KMS-11 (cell line): ENCODE measurements at regions not wholly inside any gene's neighbourhood (a gene's known extent, or its start where the extent isn't known, plus 50 kb on each side); places are given as distances from the start of the nearest gene placed in this dataset.

Source experiments
- H2AFZ ChIP-seq: fragments of 200-600 bp; sonication (generic); 2 replicates; pipeline ENCODE4 v1.6.1; 2016; ENCODE audit warnings: antibody characterized with exemption, mixed run types, low read depth
- H3K27ac ChIP-seq: fragments of 200-600 bp; sonication (generic); 2 replicates; pipeline ENCODE4 v1.6.1; 2016; ENCODE audit warnings: mild to moderate bottlenecking, mixed run types
- H3K27me3 ChIP-seq: fragments of 200-600 bp; sonication (generic); 2 replicates; pipeline ENCODE4 v1.6.1; 2017; ENCODE audit warnings: mild to moderate bottlenecking, low read depth, mixed run types, moderate library complexity; ENCODE audit not compliant: insufficient read depth
- H3K36me3 ChIP-seq: fragments of 200-600 bp; sonication (generic); 2 replicates; pipeline ENCODE4 v1.6.1; 2017; ENCODE audit warnings: mild to moderate bottlenecking, mixed run types; ENCODE audit not compliant: insufficient read depth
- H3K4me1 ChIP-seq: fragments of 200-600 bp; sonication (generic); 2 replicates; pipeline ENCODE4 v1.6.1; 2016; ENCODE audit warnings: mild to moderate bottlenecking, low read depth, mixed run types; ENCODE audit not compliant: poor library complexity, severe bottlenecking
- H3K4me2 ChIP-seq: fragments of 200-600 bp; sonication (generic); 2 replicates; pipeline ENCODE4 v1.7.0; 2016; ENCODE audit warnings: mild to moderate bottlenecking, mixed run types
- H3K4me3 ChIP-seq: fragments of 200-600 bp; sonication (generic); IDR thresholded peaks from 2 replicates; pipeline ENCODE4 v1.6.1; 2017; ENCODE audit warnings: low read depth, low read length, mixed read lengths; ENCODE audit not compliant: insufficient read depth
- H3K79me2 ChIP-seq: fragments of 200-600 bp; sonication (generic); 2 replicates; pipeline ENCODE4 v1.6.1; 2016; ENCODE audit warnings: low read depth, mixed run types; ENCODE audit not compliant: insufficient read depth
- H3K9ac ChIP-seq: fragments of 200-600 bp; sonication (generic); 2 replicates; pipeline ENCODE4 v1.6.1; 2016; ENCODE audit warnings: mild to moderate bottlenecking, mixed run types
- H4K20me1 ChIP-seq: fragments of 200-600 bp; sonication (generic); 2 replicates; pipeline ENCODE4 v1.6.1; 2016; ENCODE audit warnings: mild to moderate bottlenecking, mixed run types; ENCODE audit not compliant: insufficient read depth
- CTCF ChIP-seq: fragments of 200-600 bp; sonication (generic); conservative IDR thresholded peaks from 2 replicates; pipeline ENCODE4 v1.6.1; 2017; ENCODE audit warnings: low read depth, mild to moderate bottlenecking, antibody characterized with exemption, low read length, moderate library complexity, mixed read lengths

- Histone ChIP-seq H2AFZ (no peak overlapping the region), H3K27me3 (peaks cover 8% of the 10 kb centered on the region; the same call in 1 of the 2 replicates), H3K79me2 (no peaks in the 10 kb centered on the region), H3K36me3 (no peaks in the 10 kb centered on the region), H3K27ac (no peak overlapping the region), H3K4me1 (peaks cover 7% of the 10 kb centered on the region), H3K4me2 (no peak overlapping the region), H3K4me3 (no peak overlapping the region), H4K20me1 (no peaks in the 10 kb centered on the region), H3K9ac (no peak overlapping the region)
- TF ChIP-seq CTCF: no peak
Measured at GRCh38 chr7:22574754-22575520, 74.9 kb upstream of the STEAP1B start.

DNA sequence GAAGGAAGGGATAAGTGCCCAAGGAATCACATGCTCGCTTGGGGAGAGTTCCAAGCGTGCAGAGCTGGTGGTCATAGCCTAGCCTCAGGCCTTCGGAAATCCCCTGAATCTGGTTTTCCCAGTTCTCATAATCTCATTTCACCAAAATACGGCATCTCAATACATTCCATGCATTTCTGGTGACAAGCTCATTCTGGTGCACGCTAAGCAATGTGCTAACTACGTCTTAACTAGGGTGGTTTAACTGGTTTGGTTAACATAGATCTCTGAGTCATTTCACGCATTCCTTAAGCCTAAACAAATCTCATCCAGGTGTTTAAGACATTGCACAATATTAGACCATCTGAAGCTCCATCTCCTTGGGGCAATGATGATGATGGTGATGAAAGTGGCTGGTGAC lies 72.9 kb upstream of the STEAP1B start:
- Histone ChIP-seq H3K4me1 (no peaks in the 10 kb centered on the region), H3K4me2 (no peak overlapping the region)

GRCh38 chr7:22572292-22572691 lies 72.3 kb upstream of the STEAP1B start:
- H3K79me2 ChIP-seq: no peaks in the 10 kb centered on the region
- H3K4me2 ChIP-seq: no peak overlapping the region
- no peaks in the 10 kb centered on the region for H4K20me1 ChIP-seq
- no peaks in the 10 kb centered on the region for H3K4me1 ChIP-seq
- no peak overlapping the region for H2AFZ ChIP-seq
- H3K9ac ChIP-seq: no peak overlapping the region
- H3K4me3 ChIP-seq: no peak overlapping the region
- H3K27me3 ChIP-seq: no peaks in the 10 kb centered on the region
- TF ChIP-seq CTCF: no peak
- H3K36me3 ChIP-seq: no peaks in the 10 kb centered on the region
- H3K27ac ChIP-seq: no peak overlapping the region

More for the DNA sequence above, 72.9 kb upstream of the STEAP1B start:
- H3K4me3 ChIP-seq: no peak overlapping the region
- no peak for TF ChIP-seq CTCF
- no peaks in the 10 kb centered on the region for H4K20me1 ChIP-seq
- no peak overlapping the region for H2AFZ ChIP-seq
- no peak overlapping the region for H3K27ac ChIP-seq
- no peak overlapping the region for H3K9ac ChIP-seq
- no peaks in the 10 kb centered on the region for H3K79me2 ChIP-seq
- no peaks in the 10 kb centered on the region for H3K36me3 ChIP-seq
- H3K27me3 ChIP-seq: no peaks in the 10 kb centered on the region

DNA sequence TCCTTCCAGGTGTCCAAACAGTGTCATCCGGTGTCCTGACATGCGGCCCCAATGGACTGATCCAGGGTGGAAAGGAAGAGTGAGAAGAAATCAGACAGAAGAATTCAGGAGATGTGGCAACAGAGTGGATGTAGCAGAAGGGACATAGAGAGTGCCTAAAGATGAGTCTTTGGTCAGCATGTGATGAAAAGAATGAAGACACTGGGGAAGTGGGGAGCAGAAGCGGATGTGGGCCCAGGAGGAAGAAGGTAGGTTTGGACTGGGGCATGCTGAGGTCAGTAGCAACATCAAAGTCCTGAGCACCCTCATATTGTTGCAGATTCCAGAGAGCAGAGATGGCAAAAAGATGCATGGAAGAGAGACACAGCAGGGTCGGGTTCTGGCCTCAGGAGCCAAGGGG lies 71.8 kb upstream of the STEAP1B start:
- H3K4me1 ChIP-seq: no peaks in the 10 kb centered on the region
- no peak for TF ChIP-seq CTCF
- H3K27me3 ChIP-seq: no peaks in the 10 kb centered on the region
- H3K9ac ChIP-seq: no peak overlapping the region
- H3K36me3 ChIP-seq: no peaks in the 10 kb centered on the region
- no peaks in the 10 kb centered on the region for H3K79me2 ChIP-seq
- H3K4me2 ChIP-seq: no peak overlapping the region
- no peaks in the 10 kb centered on the region for H4K20me1 ChIP-seq
- no peak overlapping the region for H3K4me3 ChIP-seq
- no peak overlapping the region for H3K27ac ChIP-seq
- no peak overlapping the region for H2AFZ ChIP-seq
